ENCODE measurements at regions not wholly inside any gene's neighbourhood (a gene's known extent, or its start where the extent isn't known, plus 50 kb on each side); places are given as distances from the start of the nearest gene placed in this dataset.

GRCh38 chr9:2502760-2503159, 118.8 kb upstream of the VLDLR start:
- Histone ChIP-seq H3K27ac (no peak overlapping the region), H3K4me3 (no peak overlapping the region), H3K36me3 (no peaks in the 10 kb centered on the region), H3K9me3 (no peaks in the 10 kb centered on the region), H3K27me3 (no peaks in the 10 kb centered on the region), H3K4me1 (no peaks in the 10 kb centered on the region)
- TF ChIP-seq, protein P1, sequence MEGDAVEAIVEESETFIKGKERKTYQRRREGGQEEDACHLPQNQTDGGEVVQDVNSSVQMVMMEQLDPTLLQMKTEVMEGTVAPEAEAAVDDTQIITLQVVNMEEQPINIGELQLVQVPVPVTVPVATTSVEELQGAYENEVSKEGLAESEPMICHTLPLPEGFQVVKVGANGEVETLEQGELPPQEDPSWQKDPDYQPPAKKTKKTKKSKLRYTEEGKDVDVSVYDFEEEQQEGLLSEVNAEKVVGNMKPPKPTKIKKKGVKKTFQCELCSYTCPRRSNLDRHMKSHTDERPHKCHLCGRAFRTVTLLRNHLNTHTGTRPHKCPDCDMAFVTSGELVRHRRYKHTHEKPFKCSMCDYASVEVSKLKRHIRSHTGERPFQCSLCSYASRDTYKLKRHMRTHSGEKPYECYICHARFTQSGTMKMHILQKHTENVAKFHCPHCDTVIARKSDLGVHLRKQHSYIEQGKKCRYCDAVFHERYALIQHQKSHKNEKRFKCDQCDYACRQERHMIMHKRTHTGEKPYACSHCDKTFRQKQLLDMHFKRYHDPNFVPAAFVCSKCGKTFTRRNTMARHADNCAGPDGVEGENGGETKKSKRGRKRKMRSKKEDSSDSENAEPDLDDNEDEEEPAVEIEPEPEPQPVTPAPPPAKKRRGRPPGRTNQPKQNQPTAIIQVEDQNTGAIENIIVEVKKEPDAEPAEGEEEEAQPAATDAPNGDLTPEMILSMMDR (IDR thresholded peaks at IDR 0.05): no peak
- no peak for TF ChIP-seq POLR2A (IDR thresholded peaks at IDR 0.05)
- no peak for DNase-seq
- intact Hi-C loops (cut with DNase I; ENCODE audit: low total_unique reads): no loop called here

DNA sequence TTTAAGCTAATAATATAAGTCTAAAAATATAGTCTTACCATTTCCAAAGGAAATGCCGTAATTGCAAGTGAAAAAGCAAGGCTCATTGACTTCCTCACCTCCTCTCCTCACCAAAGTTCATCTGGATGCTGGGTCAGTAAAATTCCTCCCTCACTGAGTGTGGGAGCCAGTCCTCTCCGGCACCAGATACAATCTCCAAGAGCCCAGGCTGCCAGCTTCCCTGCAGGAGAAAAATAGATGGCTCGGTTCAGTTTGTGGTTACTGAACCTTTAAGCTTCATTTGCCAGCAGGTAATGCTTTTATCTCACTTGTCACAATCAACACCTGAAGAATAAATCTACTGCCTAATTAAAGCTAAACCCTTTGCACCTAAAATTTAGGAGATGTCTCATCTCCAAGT, 115.3 kb upstream of the VLDLR start:
- Histone ChIP-seq H3K27me3 (no peaks in the 10 kb centered on the region), H3K4me1 (no peaks in the 10 kb centered on the region), H3K36me3 (no peaks in the 10 kb centered on the region), H3K27ac (no peak overlapping the region), H3K4me3 (no peak overlapping the region), H3K9me3 (no peaks in the 10 kb centered on the region)
- intact Hi-C loops (cut with DNase I; ENCODE audit: low total_unique reads): no loop called here
- no peak for TF ChIP-seq POLR2A (IDR thresholded peaks at IDR 0.05)
- TF ChIP-seq, protein P1 (IDR thresholded peaks at IDR 0.05): no peak
- no peak for DNase-seq

GRCh38 chr9:2523591-2523990, 98.0 kb upstream of the VLDLR start:
- TF ChIP-seq POLR2A (IDR thresholded peaks at IDR 0.05): no peak
- TF ChIP-seq, protein P1 (IDR thresholded peaks at IDR 0.05): no peak
- intact Hi-C loops (cut with DNase I; ENCODE audit: low total_unique reads): no loop called here
- no peak for DNase-seq
- no peaks in the 10 kb centered on the region for H3K4me1 ChIP-seq
- no peak overlapping the region for H3K27ac ChIP-seq
- no peaks in the 10 kb centered on the region for H3K36me3 ChIP-seq
- no peaks in the 10 kb centered on the region for H3K27me3 ChIP-seq
- no peaks in the 10 kb centered on the region for H3K9me3 ChIP-seq
- H3K4me3 ChIP-seq: no peak overlapping the region

- intact Hi-C loops (cut with DNase I; ENCODE audit: low total_unique reads): no loop called here
- no peaks in the 10 kb centered on the region for H3K36me3 ChIP-seq
These were observed 97.0 kb upstream of the VLDLR start for GRCh38 chr9:2524601-2525000.

GRCh38 chr9:2525147-2525546, 96.4 kb upstream of the VLDLR start:
- H3K27me3 ChIP-seq: no peaks in the 10 kb centered on the region
- no peak overlapping the region for H3K27ac ChIP-seq
- no peak for DNase-seq
- no peak for TF ChIP-seq POLR2A (IDR thresholded peaks at IDR 0.05)
- H3K4me1 ChIP-seq: no peaks in the 10 kb centered on the region
- no peak overlapping the region for H3K4me3 ChIP-seq
- H3K36me3 ChIP-seq: no peaks in the 10 kb centered on the region
- intact Hi-C loops (cut with DNase I; ENCODE audit: low total_unique reads): no loop called here
- no peaks in the 10 kb centered on the region for H3K9me3 ChIP-seq

More at GRCh38 chr9:2524601-2525000, 97.0 kb upstream of the VLDLR start:
- Histone ChIP-seq H3K9me3 (no peaks in the 10 kb centered on the region), H3K27me3 (no peaks in the 10 kb centered on the region), H3K4me3 (no peak overlapping the region), H3K4me1 (no peaks in the 10 kb centered on the region), H3K27ac (no peak overlapping the region)
- TF ChIP-seq POLR2A (IDR thresholded peaks at IDR 0.05): no peak
- no peak for DNase-seq

GRCh38 chr9:2526071-2526828, 95.3 kb upstream of the VLDLR start:
- TF ChIP-seq, protein P1 (IDR thresholded peaks at IDR 0.05): no peak
- no peak for TF ChIP-seq POLR2A (IDR thresholded peaks at IDR 0.05)
- intact Hi-C loops (cut with DNase I; ENCODE audit: low total_unique reads): no loop called here
- Histone ChIP-seq H3K9me3 (no peaks in the 10 kb centered on the region), H3K27ac (no peak overlapping the region), H3K27me3 (no peaks in the 10 kb centered on the region), H3K36me3 (no peaks in the 10 kb centered on the region), H3K4me1 (no peaks in the 10 kb centered on the region), H3K4me3 (no peak overlapping the region)
- DNase-seq: no peak
